ENCODE measurements at regions not wholly inside any gene's neighbourhood (a gene's known extent, or its start where the extent isn't known, plus 50 kb on each side); places are given as distances from the start of the nearest gene placed in this dataset.

DNA sequence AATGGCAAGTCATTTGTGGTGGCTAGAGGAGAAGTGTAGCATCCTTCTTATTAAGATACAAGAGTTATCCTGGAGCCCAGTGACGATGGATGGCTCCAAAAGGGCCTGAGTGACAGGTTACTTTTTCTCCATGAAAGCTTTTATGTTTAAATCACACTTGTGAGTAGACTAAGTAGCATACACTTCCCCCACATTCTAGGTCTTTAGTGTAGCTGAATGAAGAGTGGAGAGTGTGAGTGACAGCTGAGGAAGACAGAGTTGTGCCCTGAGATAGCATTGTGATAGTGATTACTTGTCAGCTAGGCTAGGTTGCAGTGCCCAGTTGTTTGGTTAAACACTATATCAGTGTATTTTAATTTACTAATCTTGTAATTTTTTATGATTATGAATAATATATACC is 337.8 kb downstream of the TENT4A start:
- no peak for TF ChIP-seq EZH2phosphoT487 (IDR thresholded peaks at IDR 0.05; ENCODE audit: borderline replicate concordance, low read length)
- TF ChIP-seq, protein P1, sequence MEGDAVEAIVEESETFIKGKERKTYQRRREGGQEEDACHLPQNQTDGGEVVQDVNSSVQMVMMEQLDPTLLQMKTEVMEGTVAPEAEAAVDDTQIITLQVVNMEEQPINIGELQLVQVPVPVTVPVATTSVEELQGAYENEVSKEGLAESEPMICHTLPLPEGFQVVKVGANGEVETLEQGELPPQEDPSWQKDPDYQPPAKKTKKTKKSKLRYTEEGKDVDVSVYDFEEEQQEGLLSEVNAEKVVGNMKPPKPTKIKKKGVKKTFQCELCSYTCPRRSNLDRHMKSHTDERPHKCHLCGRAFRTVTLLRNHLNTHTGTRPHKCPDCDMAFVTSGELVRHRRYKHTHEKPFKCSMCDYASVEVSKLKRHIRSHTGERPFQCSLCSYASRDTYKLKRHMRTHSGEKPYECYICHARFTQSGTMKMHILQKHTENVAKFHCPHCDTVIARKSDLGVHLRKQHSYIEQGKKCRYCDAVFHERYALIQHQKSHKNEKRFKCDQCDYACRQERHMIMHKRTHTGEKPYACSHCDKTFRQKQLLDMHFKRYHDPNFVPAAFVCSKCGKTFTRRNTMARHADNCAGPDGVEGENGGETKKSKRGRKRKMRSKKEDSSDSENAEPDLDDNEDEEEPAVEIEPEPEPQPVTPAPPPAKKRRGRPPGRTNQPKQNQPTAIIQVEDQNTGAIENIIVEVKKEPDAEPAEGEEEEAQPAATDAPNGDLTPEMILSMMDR (IDR thresholded peaks at IDR 0.05; ENCODE audit: low read depth, low read length, poor library complexity, severe bottlenecking), result no peak
